ENCODE measurements at regions not wholly inside any gene's neighbourhood (a gene's known extent, or its start where the extent isn't known, plus 50 kb on each side); places are given as distances from the start of the nearest gene placed in this dataset.

DNA sequence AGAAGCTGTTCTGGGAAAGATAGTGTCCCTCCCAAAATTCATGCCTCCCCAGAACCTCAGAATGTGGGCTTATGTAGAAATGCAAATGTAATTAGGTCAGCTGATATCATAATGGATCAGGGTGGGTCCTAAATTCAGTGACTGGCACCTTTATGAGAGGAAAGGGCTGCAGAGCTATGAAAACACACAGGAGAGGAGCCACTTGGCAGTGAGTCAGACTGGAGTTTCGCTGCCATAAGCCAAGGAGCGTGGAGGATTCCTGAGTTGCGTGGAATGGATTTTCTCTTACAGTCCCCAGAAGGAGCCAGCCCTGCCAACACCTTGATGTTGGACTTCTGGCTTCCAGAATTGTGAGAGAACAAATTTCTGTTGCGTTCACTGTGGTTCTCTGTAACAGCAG is 249.8 kb upstream of the PMEPA1 start:
- Histone ChIP-seq H3K4me3 (ENCODE audit: control insufficient read depth in 2 of 3, extremely low read depth in 1 of 3, insufficient read depth in 2 of 3, low read depth in 1 of 3, low read length in 3 of 3) (no peak overlapping the region), H3K27ac (ENCODE audit: control insufficient read depth, insufficient read depth, low read length) (no peak overlapping the region), H3K79me2 (ENCODE audit: control insufficient read depth, insufficient read depth, low read length) (no peaks in the 10 kb centered on the region), H3K4me2 (ENCODE audit: control insufficient read depth, extremely low read depth, insufficient read depth, low read depth, low read length) (no peak overlapping the region), H3K27me3 (ENCODE audit: control insufficient read depth, extremely low read depth, insufficient read depth, low read length) (peaks cover 55% of the 10 kb centered on the region), H4K20me1 (ENCODE audit: control insufficient read depth, extremely low read depth, insufficient read depth, low read length) (no peaks in the 10 kb centered on the region), H3K9ac (ENCODE audit: control insufficient read depth, extremely low read depth, insufficient read depth, low read length) (no peak overlapping the region), H2AFZ (ENCODE audit: control insufficient read depth, low read length) (no peak overlapping the region), H3K4me1 (ENCODE audit: control insufficient read depth, extremely low read depth, insufficient read depth, low read length) (no peaks in the 10 kb centered on the region), H3K9me1 (ENCODE audit: control insufficient read depth, extremely low read depth, insufficient read depth, low read length) (no peaks in the 10 kb centered on the region), H3K36me3 (ENCODE audit: control insufficient read depth in 2 of 2, extremely low read depth in 1 of 2, insufficient read depth in 2 of 2, low read length in 2 of 2) (no peaks in the 10 kb centered on the region), H3K9me3 (ENCODE audit: control insufficient read depth, low read depth, low read length) (no peaks in the 10 kb centered on the region)
- peak; percentile 26 for FAIRE-seq
- DNase-seq (ENCODE audit: low read depth, low spot score) = no peak
- TF ChIP-seq CTCF (optimal IDR thresholded peaks at IDR 0.05 in 1 of 3, IDR thresholded peaks at IDR 0.05 in 1 of 3, conservative IDR thresholded peaks at IDR 0.05 in 1 of 3; ENCODE audit: extremely low read depth in 1 of 3, insufficient read depth in 2 of 3, low read length in 3 of 3) (no peak), EZH2 (IDR thresholded peaks at IDR 0.05; ENCODE audit: low read length) (no peak)
- dilution Hi-C loops (cut with MboI; ENCODE audit: extremely low pct_ligation_motif_present, low sequenced_read_pairs) = no loop called here

DNA sequence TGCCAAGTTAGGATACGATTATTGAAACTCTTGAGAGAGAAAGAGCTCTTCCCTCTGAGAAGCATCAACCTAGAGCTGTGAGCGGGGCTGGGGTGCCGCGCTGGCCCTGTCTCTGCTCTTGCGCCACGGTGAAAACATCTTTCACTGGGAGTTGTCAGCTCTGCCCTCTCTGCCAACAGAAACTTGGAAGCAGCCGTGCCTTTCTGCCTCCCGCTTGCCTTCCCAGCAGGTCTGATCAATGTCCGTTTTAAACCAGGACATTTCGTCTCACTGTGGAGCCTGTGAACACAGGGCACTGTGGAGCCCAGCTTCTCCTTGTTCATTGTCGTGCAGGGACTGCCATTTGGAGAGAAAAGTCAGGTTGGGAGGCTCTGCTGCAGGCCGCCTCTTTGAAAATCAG is 249.2 kb upstream of the PMEPA1 start:
- H3K79me2 ChIP-seq (ENCODE audit: control insufficient read depth, insufficient read depth, low read length) = no peaks in the 10 kb centered on the region
- no peaks in the 10 kb centered on the region for H3K4me1 ChIP-seq (ENCODE audit: control insufficient read depth, extremely low read depth, insufficient read depth, low read length)
- no peaks in the 10 kb centered on the region for H3K9me1 ChIP-seq (ENCODE audit: control insufficient read depth, extremely low read depth, insufficient read depth, low read length)
- TF ChIP-seq EZH2 (IDR thresholded peaks at IDR 0.05; ENCODE audit: low read length) (no peak), CTCF (optimal IDR thresholded peaks at IDR 0.05 in 1 of 3, IDR thresholded peaks at IDR 0.05 in 1 of 3, conservative IDR thresholded peaks at IDR 0.05 in 1 of 3; ENCODE audit: extremely low read depth in 1 of 3, insufficient read depth in 2 of 3, low read length in 3 of 3) (no peak)
- dilution Hi-C loops (cut with MboI; ENCODE audit: extremely low pct_ligation_motif_present, low sequenced_read_pairs) = no loop called here
- H3K36me3 ChIP-seq (ENCODE audit: control insufficient read depth in 2 of 2, extremely low read depth in 1 of 2, insufficient read depth in 2 of 2, low read length in 2 of 2) = no peaks in the 10 kb centered on the region
- no peak overlapping the region for H3K4me3 ChIP-seq (ENCODE audit: control insufficient read depth in 2 of 3, extremely low read depth in 1 of 3, insufficient read depth in 2 of 3, low read depth in 1 of 3, low read length in 3 of 3)
- H3K27me3 ChIP-seq (ENCODE audit: control insufficient read depth, extremely low read depth, insufficient read depth, low read length) = peaks cover 51% of the 10 kb centered on the region
- no peak overlapping the region for H3K9ac ChIP-seq (ENCODE audit: control insufficient read depth, extremely low read depth, insufficient read depth, low read length)
- DNase-seq (ENCODE audit: low read depth, low spot score) (no peak), FAIRE-seq (no peak)
- H3K9me3 ChIP-seq (ENCODE audit: control insufficient read depth, low read depth, low read length) = no peaks in the 10 kb centered on the region
- no peak overlapping the region for H3K4me2 ChIP-seq (ENCODE audit: control insufficient read depth, extremely low read depth, insufficient read depth, low read depth, low read length)
- no peak overlapping the region for H3K27ac ChIP-seq (ENCODE audit: control insufficient read depth, insufficient read depth, low read length)
- H2AFZ ChIP-seq (ENCODE audit: control insufficient read depth, low read length) = no peak overlapping the region
- no peaks in the 10 kb centered on the region for H4K20me1 ChIP-seq (ENCODE audit: control insufficient read depth, extremely low read depth, insufficient read depth, low read length)
